SK-N-SH treated with all-trans-retinoic acid at 6 μM for 48 hours (cell line): ENCODE measurements at regions not wholly inside any gene's neighbourhood (a gene's known extent, or its start where the extent isn't known, plus 50 kb on each side); places are given as distances from the start of the nearest gene placed in this dataset.

ENCODE experiments used
- ATAC-seq: fragments of 200-7000 bp; cut with Tn5 transposase; 3 replicates; pipeline ENCODE4 v1.9.1; 2020; ENCODE audit warnings: mild to moderate bottlenecking, moderate library complexity
- ARNTL ChIP-seq: fragments of 450-650 bp; formaldehyde crosslinking; IDR thresholded peaks from 2 replicates; pipeline ENCODE4 v1.5.0; 2020; ENCODE audit warnings: low read depth, mild to moderate bottlenecking, moderate library complexity, borderline replicate concordance
- BACH2 ChIP-seq: fragments of 250-450 bp; sonication (Bioruptor Pico); IDR thresholded peaks from 2 replicates; pipeline ENCODE4 v1.9.0; 2021; ENCODE audit warnings: mild to moderate bottlenecking, borderline replicate concordance
- CSDC2 ChIP-seq: fragments of 250-450 bp; sonication (Bioruptor Pico); IDR thresholded peaks from 2 replicates; pipeline ENCODE4 v1.5.0; 2020; ENCODE audit warnings: mild to moderate bottlenecking, moderate library complexity
- CSRNP3 ChIP-seq: fragments of 250-450 bp; sonication (Bioruptor Pico); IDR thresholded peaks from 2 replicates; pipeline ENCODE4 v1.5.1; 2021; ENCODE audit warnings: mild to moderate bottlenecking, moderate library complexity
- ESRRG ChIP-seq: fragments of 250-450 bp; sonication (Bioruptor Pico); IDR thresholded peaks from 2 replicates; pipeline ENCODE4 v1.6.1; 2021; ENCODE audit warnings: mild to moderate bottlenecking
- GLIS3 ChIP-seq: fragments of 250-450 bp; sonication (Bioruptor Pico); IDR thresholded peaks from 2 replicates; pipeline ENCODE4 v1.5.0; 2020; ENCODE audit warnings: mild to moderate bottlenecking, moderate library complexity
- ISL1 ChIP-seq: fragments of 250-450 bp; sonication (Bioruptor Pico); IDR thresholded peaks from 2 replicates; pipeline ENCODE4 v2.1.2; 2022; ENCODE audit warnings: mild to moderate bottlenecking, moderate library complexity
- OSR1 ChIP-seq: fragments of 250-450 bp; sonication (Bioruptor Pico); IDR thresholded peaks from 2 replicates; pipeline ENCODE4 v1.8.0; 2022; ENCODE audit warnings: moderate library complexity, mild to moderate bottlenecking, inconsistent platforms
- PPARA ChIP-seq: fragments of 250-450 bp; sonication (Bioruptor Pico); IDR thresholded peaks from 2 replicates; pipeline ENCODE4 v1.5.0; 2020; ENCODE audit warnings: mild to moderate bottlenecking, borderline replicate concordance
- RARB ChIP-seq: fragments of 250-450 bp; sonication (Bioruptor Pico); IDR thresholded peaks from 2 replicates; pipeline ENCODE4 v1.8.0; 2021; ENCODE audit warnings: mild to moderate bottlenecking, moderate library complexity
- SNAI2 ChIP-seq: fragments of 250-450 bp; sonication (Bioruptor Pico); IDR thresholded peaks from 2 replicates; pipeline ENCODE4 v1.5.0; 2020; ENCODE audit warnings: mild to moderate bottlenecking, moderate library complexity
- TCF4 ChIP-seq: fragments of 250-450 bp; sonication (Bioruptor Pico); IDR thresholded peaks from 2 replicates; pipeline ENCODE4 v1.8.0; 2021; ENCODE audit warnings: mild to moderate bottlenecking, moderate library complexity, borderline replicate concordance
- TOX ChIP-seq: fragments of 250-450 bp; sonication (Bioruptor Pico); IDR thresholded peaks from 2 replicates; pipeline ENCODE4 v1.8.0; 2021; ENCODE audit warnings: mild to moderate bottlenecking, moderate library complexity, borderline replicate concordance
- ZC3H10 ChIP-seq: fragments of 250-450 bp; sonication (Bioruptor Pico); IDR thresholded peaks from 2 replicates; pipeline ENCODE4 v1.5.1; 2021; ENCODE audit warnings: mild to moderate bottlenecking, moderate library complexity
- ZNF565 ChIP-seq: fragments of 450-650 bp; formaldehyde crosslinking; conservative IDR thresholded peaks from 2 replicates; pipeline ENCODE4 v1.5.0; 2020; ENCODE audit warnings: low read depth, mild to moderate bottlenecking, moderate library complexity
- ZNF70 ChIP-seq: fragments of 450-650 bp; formaldehyde crosslinking; IDR thresholded peaks from 2 replicates; pipeline ENCODE4 v1.5.0; 2020; ENCODE audit warnings: mild to moderate bottlenecking, moderate library complexity
- ZNF8 ChIP-seq: fragments of 450-650 bp; formaldehyde crosslinking; IDR thresholded peaks from 2 replicates; pipeline ENCODE4 v1.5.0; 2020; ENCODE audit warnings: mild to moderate bottlenecking, moderate library complexity
- TF ChIP-seq, protein P1 (sequence below): fragments of 250-450 bp; sonication (Bioruptor Pico); IDR thresholded peaks from 2 replicates; pipeline ENCODE4 v1.5.0; 2020; ENCODE audit warnings: mild to moderate bottlenecking, moderate library complexity
- TF ChIP-seq, protein P2 (sequence below): fragments of 250-450 bp; sonication (Bioruptor Pico); IDR thresholded peaks from 2 replicates; pipeline ENCODE4 v1.5.1; 2020; ENCODE audit warnings: low read depth, mild to moderate bottlenecking, moderate library complexity
- TF ChIP-seq, protein P3 (sequence below): fragments of 250-450 bp; sonication (Bioruptor Pico); IDR thresholded peaks from 2 replicates; pipeline ENCODE4 v1.8.0; 2021; ENCODE audit warnings: low read depth, mild to moderate bottlenecking, moderate library complexity, borderline replicate concordance
- TF ChIP-seq, protein P4 (sequence below): fragments of 250-450 bp; sonication (Bioruptor Pico); IDR thresholded peaks from 2 replicates; pipeline ENCODE4 v1.8.0; 2020; ENCODE audit warnings: mild to moderate bottlenecking, moderate library complexity, borderline replicate concordance

- no peak for ATAC-seq
These were observed 132.4 kb upstream of the ST6GAL2 start for GRCh38 chr2:107018366-107018765.

GRCh38 chr2:107020392-107020791 is 134.4 kb upstream of the ST6GAL2 start:
- ATAC-seq: no peak
- TF ChIP-seq GLIS3 (CRISPR knock-in tag) (no peak), ZC3H10 (CRISPR knock-in tag) (no peak), TCF4 (CRISPR knock-in tag) (no peak), BACH2 (CRISPR knock-in tag) (no peak), TOX (CRISPR knock-in tag) (no peak), ZNF8 (CRISPR knock-in tag) (no peak), CSDC2 (no peak), SNAI2 (CRISPR knock-in tag) (no peak), ARNTL (CRISPR knock-in tag) (no peak), ZNF565 (CRISPR knock-in tag) (no peak)
- TF ChIP-seq, protein P1, sequence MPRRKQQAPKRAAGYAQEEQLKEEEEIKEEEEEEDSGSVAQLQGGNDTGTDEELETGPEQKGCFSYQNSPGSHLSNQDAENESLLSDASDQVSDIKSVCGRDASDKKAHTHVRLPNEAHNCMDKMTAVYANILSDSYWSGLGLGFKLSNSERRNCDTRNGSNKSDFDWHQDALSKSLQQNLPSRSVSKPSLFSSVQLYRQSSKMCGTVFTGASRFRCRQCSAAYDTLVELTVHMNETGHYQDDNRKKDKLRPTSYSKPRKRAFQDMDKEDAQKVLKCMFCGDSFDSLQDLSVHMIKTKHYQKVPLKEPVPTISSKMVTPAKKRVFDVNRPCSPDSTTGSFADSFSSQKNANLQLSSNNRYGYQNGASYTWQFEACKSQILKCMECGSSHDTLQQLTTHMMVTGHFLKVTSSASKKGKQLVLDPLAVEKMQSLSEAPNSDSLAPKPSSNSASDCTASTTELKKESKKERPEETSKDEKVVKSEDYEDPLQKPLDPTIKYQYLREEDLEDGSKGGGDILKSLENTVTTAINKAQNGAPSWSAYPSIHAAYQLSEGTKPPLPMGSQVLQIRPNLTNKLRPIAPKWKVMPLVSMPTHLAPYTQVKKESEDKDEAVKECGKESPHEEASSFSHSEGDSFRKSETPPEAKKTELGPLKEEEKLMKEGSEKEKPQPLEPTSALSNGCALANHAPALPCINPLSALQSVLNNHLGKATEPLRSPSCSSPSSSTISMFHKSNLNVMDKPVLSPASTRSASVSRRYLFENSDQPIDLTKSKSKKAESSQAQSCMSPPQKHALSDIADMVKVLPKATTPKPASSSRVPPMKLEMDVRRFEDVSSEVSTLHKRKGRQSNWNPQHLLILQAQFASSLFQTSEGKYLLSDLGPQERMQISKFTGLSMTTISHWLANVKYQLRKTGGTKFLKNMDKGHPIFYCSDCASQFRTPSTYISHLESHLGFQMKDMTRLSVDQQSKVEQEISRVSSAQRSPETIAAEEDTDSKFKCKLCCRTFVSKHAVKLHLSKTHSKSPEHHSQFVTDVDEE (CRISPR knock-in tag): no peak

More at GRCh38 chr2:107018366-107018765, 132.4 kb upstream of the ST6GAL2 start:
- TF ChIP-seq CSDC2: no peak
- TF ChIP-seq, protein P2, sequence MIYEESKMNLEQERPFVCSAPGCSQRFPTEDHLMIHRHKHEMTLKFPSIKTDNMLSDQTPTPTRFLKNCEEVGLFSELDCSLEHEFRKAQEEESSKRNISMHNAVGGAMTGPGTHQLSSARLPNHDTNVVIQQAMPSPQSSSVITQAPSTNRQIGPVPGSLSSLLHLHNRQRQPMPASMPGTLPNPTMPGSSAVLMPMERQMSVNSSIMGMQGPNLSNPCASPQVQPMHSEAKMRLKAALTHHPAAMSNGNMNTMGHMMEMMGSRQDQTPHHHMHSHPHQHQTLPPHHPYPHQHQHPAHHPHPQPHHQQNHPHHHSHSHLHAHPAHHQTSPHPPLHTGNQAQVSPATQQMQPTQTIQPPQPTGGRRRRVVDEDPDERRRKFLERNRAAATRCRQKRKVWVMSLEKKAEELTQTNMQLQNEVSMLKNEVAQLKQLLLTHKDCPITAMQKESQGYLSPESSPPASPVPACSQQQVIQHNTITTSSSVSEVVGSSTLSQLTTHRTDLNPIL: no peak
- no peak for TF ChIP-seq ZNF8 (CRISPR knock-in tag)
- TF ChIP-seq TCF4 (CRISPR knock-in tag): no peak
- no peak for TF ChIP-seq OSR1 (CRISPR knock-in tag)
- TF ChIP-seq ESRRG (CRISPR knock-in tag): no peak
- no peak for TF ChIP-seq TOX (CRISPR knock-in tag)
- no peak for TF ChIP-seq ISL1 (CRISPR knock-in tag)
- TF ChIP-seq PPARA: no peak
- TF ChIP-seq GLIS3 (CRISPR knock-in tag): no peak
- TF ChIP-seq ZNF70 (CRISPR knock-in tag): no peak
- TF ChIP-seq, protein P3, sequence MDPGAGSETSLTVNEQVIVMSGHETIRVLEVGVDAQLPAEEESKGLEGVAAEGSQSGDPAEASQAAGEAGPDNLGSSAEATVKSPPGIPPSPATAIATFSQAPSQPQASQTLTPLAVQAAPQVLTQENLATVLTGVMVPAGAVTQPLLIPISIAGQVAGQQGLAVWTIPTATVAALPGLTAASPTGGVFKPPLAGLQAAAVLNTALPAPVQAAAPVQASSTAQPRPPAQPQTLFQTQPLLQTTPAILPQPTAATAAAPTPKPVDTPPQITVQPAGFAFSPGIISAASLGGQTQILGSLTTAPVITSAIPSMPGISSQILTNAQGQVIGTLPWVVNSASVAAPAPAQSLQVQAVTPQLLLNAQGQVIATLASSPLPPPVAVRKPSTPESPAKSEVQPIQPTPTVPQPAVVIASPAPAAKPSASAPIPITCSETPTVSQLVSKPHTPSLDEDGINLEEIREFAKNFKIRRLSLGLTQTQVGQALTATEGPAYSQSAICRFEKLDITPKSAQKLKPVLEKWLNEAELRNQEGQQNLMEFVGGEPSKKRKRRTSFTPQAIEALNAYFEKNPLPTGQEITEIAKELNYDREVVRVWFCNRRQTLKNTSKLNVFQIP (CRISPR knock-in tag): no peak
- TF ChIP-seq, protein P4, sequence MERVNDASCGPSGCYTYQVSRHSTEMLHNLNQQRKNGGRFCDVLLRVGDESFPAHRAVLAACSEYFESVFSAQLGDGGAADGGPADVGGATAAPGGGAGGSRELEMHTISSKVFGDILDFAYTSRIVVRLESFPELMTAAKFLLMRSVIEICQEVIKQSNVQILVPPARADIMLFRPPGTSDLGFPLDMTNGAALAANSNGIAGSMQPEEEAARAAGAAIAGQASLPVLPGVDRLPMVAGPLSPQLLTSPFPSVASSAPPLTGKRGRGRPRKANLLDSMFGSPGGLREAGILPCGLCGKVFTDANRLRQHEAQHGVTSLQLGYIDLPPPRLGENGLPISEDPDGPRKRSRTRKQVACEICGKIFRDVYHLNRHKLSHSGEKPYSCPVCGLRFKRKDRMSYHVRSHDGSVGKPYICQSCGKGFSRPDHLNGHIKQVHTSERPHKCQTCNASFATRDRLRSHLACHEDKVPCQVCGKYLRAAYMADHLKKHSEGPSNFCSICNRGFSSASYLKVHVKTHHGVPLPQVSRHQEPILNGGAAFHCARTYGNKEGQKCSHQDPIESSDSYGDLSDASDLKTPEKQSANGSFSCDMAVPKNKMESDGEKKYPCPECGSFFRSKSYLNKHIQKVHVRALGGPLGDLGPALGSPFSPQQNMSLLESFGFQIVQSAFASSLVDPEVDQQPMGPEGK: no peak
- TF ChIP-seq ZNF565 (CRISPR knock-in tag): no peak
- TF ChIP-seq, protein P1 (CRISPR knock-in tag): no peak
- no peak for TF ChIP-seq CSRNP3 (CRISPR knock-in tag)
- TF ChIP-seq RARB (CRISPR knock-in tag): no peak
